Peyer's patch (tissue), 4 donors: ENCODE measurements at regions not wholly inside any gene's neighbourhood (a gene's known extent, or its start where the extent isn't known, plus 50 kb on each side); places are given as distances from the start of the nearest gene placed in this dataset.

Experiments
- POLR2A ChIP-seq, 2 donors: fragments of 450-650 bp; IDR thresholded peaks; one replicate each; pipeline ENCODE4 v1.5.1; 2017; ENCODE audit warnings: antibody characterized with exemption in 2 of 2, mild to moderate bottlenecking in 2 of 2, moderate library complexity in 2 of 2
- TF ChIP-seq, protein P1 (sequence below), 6 experiments: fragments of 450-650 bp in 4 of 6; fragments of 200-600 bp in 2 of 6; sonication (generic) in 1 of 6; IDR thresholded peaks; one replicate each; pipeline ENCODE4 v1.5.1; 2017 to 2019; ENCODE audit warnings: antibody characterized with exemption in 6 of 6, mild to moderate bottlenecking in 3 of 6, moderate library complexity in 1 of 6

DNA sequence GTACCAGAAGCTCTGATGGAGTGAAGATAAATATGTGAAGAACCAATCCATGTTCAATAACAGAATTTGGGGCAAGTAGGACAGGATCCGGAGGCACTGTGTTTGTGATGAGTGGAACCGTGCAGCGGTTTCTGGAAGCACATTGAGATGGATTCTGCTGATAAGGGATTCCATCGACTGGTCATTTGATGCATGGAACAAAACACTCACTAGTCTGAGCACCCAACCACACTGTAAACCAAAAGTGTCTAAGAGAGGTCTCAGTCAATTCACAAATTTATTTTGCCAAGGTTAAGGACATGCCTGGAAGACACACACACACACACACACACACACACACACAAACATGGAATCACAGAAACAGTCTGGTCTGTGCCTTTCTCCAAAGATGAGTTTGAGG is 459.5 kb downstream of the FBXO15 start:
- TF ChIP-seq, protein P1, sequence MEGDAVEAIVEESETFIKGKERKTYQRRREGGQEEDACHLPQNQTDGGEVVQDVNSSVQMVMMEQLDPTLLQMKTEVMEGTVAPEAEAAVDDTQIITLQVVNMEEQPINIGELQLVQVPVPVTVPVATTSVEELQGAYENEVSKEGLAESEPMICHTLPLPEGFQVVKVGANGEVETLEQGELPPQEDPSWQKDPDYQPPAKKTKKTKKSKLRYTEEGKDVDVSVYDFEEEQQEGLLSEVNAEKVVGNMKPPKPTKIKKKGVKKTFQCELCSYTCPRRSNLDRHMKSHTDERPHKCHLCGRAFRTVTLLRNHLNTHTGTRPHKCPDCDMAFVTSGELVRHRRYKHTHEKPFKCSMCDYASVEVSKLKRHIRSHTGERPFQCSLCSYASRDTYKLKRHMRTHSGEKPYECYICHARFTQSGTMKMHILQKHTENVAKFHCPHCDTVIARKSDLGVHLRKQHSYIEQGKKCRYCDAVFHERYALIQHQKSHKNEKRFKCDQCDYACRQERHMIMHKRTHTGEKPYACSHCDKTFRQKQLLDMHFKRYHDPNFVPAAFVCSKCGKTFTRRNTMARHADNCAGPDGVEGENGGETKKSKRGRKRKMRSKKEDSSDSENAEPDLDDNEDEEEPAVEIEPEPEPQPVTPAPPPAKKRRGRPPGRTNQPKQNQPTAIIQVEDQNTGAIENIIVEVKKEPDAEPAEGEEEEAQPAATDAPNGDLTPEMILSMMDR (IDR thresholded peaks at IDR 0.05) = no peak
- TF ChIP-seq POLR2A (IDR thresholded peaks at IDR 0.05) = no peak
